Loucy (cell line): ENCODE measurements at regions not wholly inside any gene's neighbourhood (a gene's known extent, or its start where the extent isn't known, plus 50 kb on each side); places are given as distances from the start of the nearest gene placed in this dataset.

Source experiments
- CTCF ChIP-seq: fragments of 200-600 bp; sonication (generic); conservative IDR thresholded peaks from 2 replicates; pipeline ENCODE4 v1.5.1; 2014; ENCODE audit warnings: mild to moderate bottlenecking, antibody characterized with exemption, low read length
- EZH2phosphoT487 ChIP-seq: fragments of 200-600 bp; IDR thresholded peaks from 2 replicates; pipeline ENCODE4 v1.6.1; 2018; ENCODE audit warnings: antibody characterized with exemption, mild to moderate bottlenecking, moderate library complexity, borderline replicate concordance

GRCh38 chr5:111952555-111952954, 195.6 kb upstream of the NREP start:
- TF ChIP-seq CTCF (no peak), EZH2phosphoT487 (no peak)
